ENCODE measurements at regions not wholly inside any gene's neighbourhood (a gene's known extent, or its start where the extent isn't known, plus 50 kb on each side); places are given as distances from the start of the nearest gene placed in this dataset.
"Not testable (repeated sequence)": the region's sequence is repeated elsewhere in the genome, so short reads cannot be mapped to it uniquely, and the experiment has no call there.

- DNase-seq = no peak
These were observed 506.6 kb upstream of the POT1 start for GRCh38 chr7:125436220-125436619.

- DNase-seq = no peak
These were observed 501.7 kb upstream of the POT1 start for GRCh38 chr7:125431349-125431748.

GRCh38 chr7:125430013-125430412 lies 500.4 kb upstream of the POT1 start:
- no peak for DNase-seq

GRCh38 chr7:125427676-125428075 lies 498.1 kb upstream of the POT1 start:
- no peak for DNase-seq

- DNase-seq = no peak
These were observed 495.9 kb upstream of the POT1 start for GRCh38 chr7:125425506-125425905.

- DNase-seq = no peak
These were observed 495.1 kb upstream of the POT1 start for GRCh38 chr7:125424721-125425120.

- DNase-seq = no peak
These were observed 494.0 kb upstream of the POT1 start for GRCh38 chr7:125423458-125424155.

- DNase-seq = not testable (repeated sequence)
These were observed 491.8 kb upstream of the POT1 start for GRCh38 chr7:125421407-125421806.

GRCh38 chr7:125412890-125413665 lies 483.5 kb upstream of the POT1 start:
- no peak for DNase-seq

GRCh38 chr7:125409921-125410320 lies 480.3 kb upstream of the POT1 start:
- no peak for DNase-seq

- DNase-seq = no peak
These were observed 476.5 kb upstream of the POT1 start for GRCh38 chr7:125406111-125406510.

- DNase-seq = no peak
These were observed 469.8 kb upstream of the POT1 start for GRCh38 chr7:125399408-125399807.

GRCh38 chr7:125396466-125397151 lies 467.0 kb upstream of the POT1 start:
- DNase-seq = no peak

- DNase-seq = no peak
These were observed 462.3 kb upstream of the POT1 start for GRCh38 chr7:125391921-125392320.

GRCh38 chr7:125390981-125391380 lies 461.4 kb upstream of the POT1 start:
- no peak for DNase-seq

- DNase-seq = no peak
These were observed 456.6 kb upstream of the POT1 start for GRCh38 chr7:125386211-125386610.

- no peak for DNase-seq
These were observed 453.7 kb upstream of the POT1 start for GRCh38 chr7:125383324-125383723.

GRCh38 chr7:125382401-125382800 lies 452.8 kb upstream of the POT1 start:
- no peak for DNase-seq

- no peak for DNase-seq
These were observed 446.3 kb upstream of the POT1 start for GRCh38 chr7:125375942-125376341.

- DNase-seq = no peak
These were observed 440.9 kb upstream of the POT1 start for GRCh38 chr7:125370502-125370901.

- DNase-seq = no peak
These were observed 434.2 kb upstream of the POT1 start for GRCh38 chr7:125363873-125364272.

GRCh38 chr7:125358551-125359167 lies 429.0 kb upstream of the POT1 start:
- DNase-seq = no peak
